ENCODE measurements at regions not wholly inside any gene's neighbourhood (a gene's known extent, or its start where the extent isn't known, plus 50 kb on each side); places are given as distances from the start of the nearest gene placed in this dataset.

DNA sequence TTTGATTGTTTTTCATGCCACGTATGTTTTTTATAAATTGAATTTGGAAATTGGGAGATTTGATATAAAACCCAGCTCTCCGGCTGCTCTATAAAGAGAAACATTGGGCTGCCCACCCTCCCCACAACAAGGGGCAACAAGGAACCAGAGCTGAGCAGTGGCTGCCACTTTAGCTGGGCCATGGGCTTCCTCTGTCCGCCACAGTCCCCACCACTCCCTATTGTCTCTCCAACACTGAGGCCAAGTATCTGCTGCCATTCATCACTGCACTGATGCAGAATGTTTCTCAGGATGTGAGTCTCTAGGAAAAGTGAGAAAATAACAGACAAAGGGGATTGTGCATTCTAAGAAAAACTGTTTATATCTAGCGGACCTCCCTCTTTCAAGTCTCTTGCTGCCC, 106.8 kb downstream of the LITAF start:
- peaks cover 2% of the 10 kb centered on the region; the same call in 1 of the 2 replicates for H3F3A ChIP-seq (ENCODE audit: insufficient read depth, low read depth)
- H3K9me3 ChIP-seq (ENCODE audit: insufficient read depth, low read depth) = no peaks in the 10 kb centered on the region
- 0 out of 2 replicates have a peak, but pooled peaks cover 4% of the 10 kb centered on the region for H3K27me3 ChIP-seq (ENCODE audit: insufficient read depth, low read depth)
- no peak overlapping the region for H2AFZ ChIP-seq
- no TSS peak for BruUV-seq (replicated peaks)
- no peak for DNase-seq
- TF ChIP-seq, protein P1, sequence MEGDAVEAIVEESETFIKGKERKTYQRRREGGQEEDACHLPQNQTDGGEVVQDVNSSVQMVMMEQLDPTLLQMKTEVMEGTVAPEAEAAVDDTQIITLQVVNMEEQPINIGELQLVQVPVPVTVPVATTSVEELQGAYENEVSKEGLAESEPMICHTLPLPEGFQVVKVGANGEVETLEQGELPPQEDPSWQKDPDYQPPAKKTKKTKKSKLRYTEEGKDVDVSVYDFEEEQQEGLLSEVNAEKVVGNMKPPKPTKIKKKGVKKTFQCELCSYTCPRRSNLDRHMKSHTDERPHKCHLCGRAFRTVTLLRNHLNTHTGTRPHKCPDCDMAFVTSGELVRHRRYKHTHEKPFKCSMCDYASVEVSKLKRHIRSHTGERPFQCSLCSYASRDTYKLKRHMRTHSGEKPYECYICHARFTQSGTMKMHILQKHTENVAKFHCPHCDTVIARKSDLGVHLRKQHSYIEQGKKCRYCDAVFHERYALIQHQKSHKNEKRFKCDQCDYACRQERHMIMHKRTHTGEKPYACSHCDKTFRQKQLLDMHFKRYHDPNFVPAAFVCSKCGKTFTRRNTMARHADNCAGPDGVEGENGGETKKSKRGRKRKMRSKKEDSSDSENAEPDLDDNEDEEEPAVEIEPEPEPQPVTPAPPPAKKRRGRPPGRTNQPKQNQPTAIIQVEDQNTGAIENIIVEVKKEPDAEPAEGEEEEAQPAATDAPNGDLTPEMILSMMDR (conservative IDR thresholded peaks at IDR 0.05) = no peak
- no peak for TF ChIP-seq EZH2 (IDR thresholded peaks at IDR 0.05; ENCODE audit: low read depth)
- POLR2A ChIA-PET (ENCODE audit: unreplicated experiment) = no interaction called here
- H4K20me1 ChIP-seq (ENCODE audit: insufficient read depth) = no peaks in the 10 kb centered on the region
- CTCF ChIA-PET = no interaction called here
- no peak overlapping the region for H3K4me3 ChIP-seq
- intact Hi-C loops (cut with micrococcal nuclease; ENCODE audit: unreplicated experiment) = no loop called here
- H3K36me3 ChIP-seq (ENCODE audit: low read depth) = no peaks in the 10 kb centered on the region
- no peaks in the 10 kb centered on the region for H3K4me1 ChIP-seq (replicated peaks; ENCODE audit: insufficient read depth)
- no peaks in the 10 kb centered on the region for H3K9me2 ChIP-seq (ENCODE audit: insufficient read depth)
- H3K79me2 ChIP-seq (ENCODE audit: low read depth) = no peaks in the 10 kb centered on the region
- no peak overlapping the region for H3K27ac ChIP-seq
- H3K4me2 ChIP-seq = no peak overlapping the region

DNA sequence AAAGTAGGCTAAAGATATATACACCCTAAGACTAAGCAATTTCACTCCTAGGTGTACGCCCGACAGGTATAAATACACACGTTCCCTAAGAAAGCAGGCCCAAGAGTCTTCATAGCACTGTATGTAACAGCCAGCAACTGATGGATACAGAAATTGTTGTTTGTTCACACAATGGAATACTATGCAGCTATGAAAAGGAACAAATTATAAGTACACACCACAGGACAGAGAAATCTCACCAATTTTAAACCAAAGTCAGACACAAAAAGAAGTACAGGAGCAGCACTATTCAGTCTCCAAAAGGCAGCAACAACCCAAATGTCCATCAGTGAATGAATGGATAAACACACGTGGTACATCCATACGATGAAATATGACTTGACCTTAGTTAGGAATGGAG, 106.1 kb downstream of the LITAF start:
- H3K4me2 ChIP-seq = no peak overlapping the region
- no peaks in the 10 kb centered on the region for H3F3A ChIP-seq (ENCODE audit: insufficient read depth, low read depth)
- H3K27me3 ChIP-seq (ENCODE audit: insufficient read depth, low read depth) = 0 out of 2 replicates have a peak, but pooled peaks cover 4% of the 10 kb centered on the region
- H3K4me1 ChIP-seq (replicated peaks; ENCODE audit: insufficient read depth) = no peaks in the 10 kb centered on the region
- H2AFZ ChIP-seq = no peak overlapping the region
- H3K27ac ChIP-seq = no peak overlapping the region
- no peak for DNase-seq
- ChIA-PET CTCF (no interaction called here), POLR2A (ENCODE audit: unreplicated experiment) (no interaction called here)
- intact Hi-C loops (cut with micrococcal nuclease; ENCODE audit: unreplicated experiment) = no loop called here
- H3K9me3 ChIP-seq (ENCODE audit: insufficient read depth, low read depth) = no peaks in the 10 kb centered on the region
- TF ChIP-seq, protein P1 (conservative IDR thresholded peaks at IDR 0.05) = no peak
- TF ChIP-seq EZH2 (IDR thresholded peaks at IDR 0.05; ENCODE audit: low read depth) = no peak
- BruUV-seq (replicated peaks) = no TSS peak
- H3K36me3 ChIP-seq (ENCODE audit: low read depth) = no peaks in the 10 kb centered on the region
- H4K20me1 ChIP-seq (ENCODE audit: insufficient read depth) = no peaks in the 10 kb centered on the region
- no peaks in the 10 kb centered on the region for H3K79me2 ChIP-seq (ENCODE audit: low read depth)
- H3K4me3 ChIP-seq = no peak overlapping the region
- no peaks in the 10 kb centered on the region for H3K9me2 ChIP-seq (ENCODE audit: insufficient read depth)

DNA sequence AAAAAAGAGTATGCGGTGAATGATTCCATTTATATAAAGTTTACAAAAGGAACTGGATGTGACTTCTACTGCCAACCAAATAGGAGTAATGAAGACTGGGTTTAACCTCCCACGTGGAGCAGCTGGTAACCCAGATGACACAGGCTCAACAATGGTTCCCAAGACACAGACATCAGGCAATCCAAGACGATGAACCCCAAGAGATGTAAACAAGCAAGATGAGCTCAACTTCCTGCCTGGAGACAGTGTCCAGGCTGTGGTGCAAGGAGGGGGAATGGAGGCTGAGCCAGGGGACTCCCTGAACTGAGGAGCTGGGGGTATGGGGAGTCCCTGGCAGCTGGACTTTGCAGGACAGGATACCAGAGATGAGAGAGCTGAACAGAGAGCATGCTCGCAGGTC, 104.7 kb downstream of the LITAF start:
- Histone ChIP-seq H3K79me2 (ENCODE audit: low read depth) (no peaks in the 10 kb centered on the region), H3K9me2 (ENCODE audit: insufficient read depth) (no peaks in the 10 kb centered on the region), H3F3A (ENCODE audit: insufficient read depth, low read depth) (no peaks in the 10 kb centered on the region), H3K9me3 (ENCODE audit: insufficient read depth, low read depth) (no peaks in the 10 kb centered on the region), H2AFZ (no peak overlapping the region), H4K20me1 (ENCODE audit: insufficient read depth) (no peaks in the 10 kb centered on the region), H3K4me2 (no peak overlapping the region), H3K4me3 (no peak overlapping the region), H3K27ac (no peak overlapping the region), H3K4me1 (replicated peaks; ENCODE audit: insufficient read depth) (no peaks in the 10 kb centered on the region), H3K36me3 (ENCODE audit: low read depth) (no peaks in the 10 kb centered on the region), H3K27me3 (ENCODE audit: insufficient read depth, low read depth) (0 out of 2 replicates have a peak, but pooled peaks cover 4% of the 10 kb centered on the region)
- CTCF ChIA-PET = no interaction called here
- no TSS peak for BruUV-seq (replicated peaks)
- intact Hi-C loops (cut with micrococcal nuclease; ENCODE audit: unreplicated experiment) = no loop called here
- POLR2A ChIA-PET (ENCODE audit: unreplicated experiment) = no interaction called here
- TF ChIP-seq, protein P1 (conservative IDR thresholded peaks at IDR 0.05) = no peak
- no peak for TF ChIP-seq EZH2 (IDR thresholded peaks at IDR 0.05; ENCODE audit: low read depth)
- DNase-seq = no peak

Data from PC-9 (cell line).